Keratinocyte (primary cell): ENCODE measurements at regions not wholly inside any gene's neighbourhood (a gene's known extent, or its start where the extent isn't known, plus 50 kb on each side); places are given as distances from the start of the nearest gene placed in this dataset.

ENCODE experiments used
- EZH2 ChIP-seq: IDR thresholded peaks from one replicate; pipeline ENCODE4 v1.6.1; 2012; ENCODE audit warnings: inconsistent platforms, mild to moderate bottlenecking, low read length, moderate library complexity
- TF ChIP-seq, protein P1 (sequence below), 3 experiments: IDR thresholded peaks in 1 of 3; conservative IDR thresholded peaks in 1 of 3; optimal IDR thresholded peaks in 1 of 3; 2 replicates in 2 of 3; 3 replicates in 1 of 3; pipeline versions ENCODE3 to v1.5.1; 2011; ENCODE audit warnings: low read length in 3 of 3, mild to moderate bottlenecking in 3 of 3, moderate library complexity in 2 of 3, control low read depth in 1 of 3, inconsistent platforms in 1 of 3; ENCODE audit not compliant: insufficient read depth in 2 of 3; ENCODE audit errors: extremely low read depth in 1 of 3

DNA sequence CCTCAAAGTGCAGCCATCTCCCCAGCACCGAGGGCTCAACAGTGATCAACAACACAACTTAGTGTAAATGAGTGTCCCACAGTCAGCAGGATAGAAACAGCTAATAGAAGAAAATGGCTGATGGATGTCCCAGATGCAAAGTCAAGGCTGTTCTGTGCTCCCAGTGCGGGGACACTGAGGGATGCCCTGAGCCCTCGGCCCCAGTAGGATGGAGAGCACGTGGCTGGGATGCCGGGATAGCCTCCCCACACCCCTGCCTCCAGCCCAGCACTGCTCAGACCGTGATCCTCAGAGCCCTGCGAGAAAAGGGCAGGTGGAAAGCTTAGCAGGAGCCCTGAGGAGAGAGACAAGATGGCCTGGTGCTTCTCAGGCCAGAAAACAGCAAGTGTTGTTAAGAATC, 243.9 kb upstream of the TCERG1L start:
- TF ChIP-seq, protein P1, sequence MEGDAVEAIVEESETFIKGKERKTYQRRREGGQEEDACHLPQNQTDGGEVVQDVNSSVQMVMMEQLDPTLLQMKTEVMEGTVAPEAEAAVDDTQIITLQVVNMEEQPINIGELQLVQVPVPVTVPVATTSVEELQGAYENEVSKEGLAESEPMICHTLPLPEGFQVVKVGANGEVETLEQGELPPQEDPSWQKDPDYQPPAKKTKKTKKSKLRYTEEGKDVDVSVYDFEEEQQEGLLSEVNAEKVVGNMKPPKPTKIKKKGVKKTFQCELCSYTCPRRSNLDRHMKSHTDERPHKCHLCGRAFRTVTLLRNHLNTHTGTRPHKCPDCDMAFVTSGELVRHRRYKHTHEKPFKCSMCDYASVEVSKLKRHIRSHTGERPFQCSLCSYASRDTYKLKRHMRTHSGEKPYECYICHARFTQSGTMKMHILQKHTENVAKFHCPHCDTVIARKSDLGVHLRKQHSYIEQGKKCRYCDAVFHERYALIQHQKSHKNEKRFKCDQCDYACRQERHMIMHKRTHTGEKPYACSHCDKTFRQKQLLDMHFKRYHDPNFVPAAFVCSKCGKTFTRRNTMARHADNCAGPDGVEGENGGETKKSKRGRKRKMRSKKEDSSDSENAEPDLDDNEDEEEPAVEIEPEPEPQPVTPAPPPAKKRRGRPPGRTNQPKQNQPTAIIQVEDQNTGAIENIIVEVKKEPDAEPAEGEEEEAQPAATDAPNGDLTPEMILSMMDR (optimal IDR thresholded peaks at IDR 0.05 in 1 of 3, IDR thresholded peaks at IDR 0.05 in 1 of 3, conservative IDR thresholded peaks at IDR 0.05 in 1 of 3; ENCODE audit: extremely low read depth in 1 of 3, insufficient read depth in 2 of 3, low read length in 3 of 3), result no peak
- no peak for TF ChIP-seq EZH2
